OCI-LY7 (cell line): ENCODE measurements at regions not wholly inside any gene's neighbourhood (a gene's known extent, or its start where the extent isn't known, plus 50 kb on each side); places are given as distances from the start of the nearest gene placed in this dataset.

Source experiments
- CTCF ChIP-seq: fragments of 200-600 bp; sonication (generic); conservative IDR thresholded peaks from 2 replicates; pipeline ENCODE4 v1.5.1; 2014; ENCODE audit warnings: mild to moderate bottlenecking, antibody characterized with exemption, low read length, moderate library complexity, mixed read lengths
- EZH2phosphoT487 ChIP-seq: fragments of 200-600 bp; sonication (generic); IDR thresholded peaks from 2 replicates; pipeline ENCODE4 v1.6.1; 2018; ENCODE audit warnings: low read depth, borderline replicate concordance, mild to moderate bottlenecking, mixed run types, antibody characterized with exemption, low read length, moderate library complexity, mixed read lengths

GRCh38 chrX:124993735-124994134 lies 325.9 kb upstream of the TEX13C start:
- no peak for TF ChIP-seq CTCF
- no peak for TF ChIP-seq EZH2phosphoT487
